ENCODE measurements at regions not wholly inside any gene's neighbourhood (a gene's known extent, or its start where the extent isn't known, plus 50 kb on each side); places are given as distances from the start of the nearest gene placed in this dataset.
"Not testable (repeated sequence)": the region's sequence is repeated elsewhere in the genome, so short reads cannot be mapped to it uniquely, and the experiment has no call there.

- no peak for DNase-seq
Observed at GRCh38 chr9:129430940-129431643, 189.8 kb downstream of the C9orf50 start.

GRCh38 chr9:129428864-129429577, 191.9 kb downstream of the C9orf50 start:
- no peak for DNase-seq

GRCh38 chr9:129427149-129427548, 193.8 kb downstream of the C9orf50 start:
- no peak for DNase-seq

GRCh38 chr9:129423755-129424154, 197.1 kb downstream of the C9orf50 start:
- DNase-seq, result not testable (repeated sequence)

GRCh38 chr9:129423216-129423615, 197.7 kb downstream of the C9orf50 start:
- no peak for DNase-seq

GRCh38 chr9:129422843-129423192, 198.1 kb downstream of the C9orf50 start:
- no peak for DNase-seq

GRCh38 chr9:129422032-129422842, 198.7 kb downstream of the C9orf50 start:
- DNase-seq, result no peak

GRCh38 chr9:129421371-129421770, 199.5 kb downstream of the C9orf50 start:
- no peak for DNase-seq

GRCh38 chr9:129420721-129421120, 200.2 kb downstream of the C9orf50 start:
- no peak for DNase-seq

- no peak for DNase-seq
Observed at GRCh38 chr9:129419382-129419899, 201.5 kb downstream of the C9orf50 start.

GRCh38 chr9:129418451-129418850, 202.4 kb downstream of the C9orf50 start:
- DNase-seq, result no peak

GRCh38 chr9:129416821-129417539, 203.9 kb downstream of the C9orf50 start:
- DNase-seq, result peak; percentile 22

GRCh38 chr9:129415942-129416651, 204.8 kb downstream of the C9orf50 start:
- DNase-seq, result peak; percentile 41

GRCh38 chr9:129414993-129415941, 205.6 kb downstream of the C9orf50 start:
- DNase-seq, result no peak

- DNase-seq, result no peak
Observed at GRCh38 chr9:129414377-129414992, 206.4 kb downstream of the C9orf50 start.

- DNase-seq, result peak; percentile 98
Observed at GRCh38 chr9:129413537-129414376, 207.1 kb downstream of the C9orf50 start.

- peak; percentile 77 for DNase-seq
Observed at GRCh38 chr9:129412814-129413536, 207.9 kb downstream of the C9orf50 start.

GRCh38 chr9:129412176-129412813, 208.6 kb downstream of the C9orf50 start:
- not testable (repeated sequence) for DNase-seq

Data from NCI-H2171 (cell line).